HepG2 (cell line): ENCODE measurements at regions not wholly inside any gene's neighbourhood (a gene's known extent, or its start where the extent isn't known, plus 50 kb on each side); places are given as distances from the start of the nearest gene placed in this dataset.

ENCODE experiments used
- ATAC-seq: fragments of 200-7000 bp; cut with Tn5 transposase; 3 replicates; pipeline ENCODE4 v1.9.1; 2020; ENCODE audit warnings: mild to moderate bottlenecking, moderate library complexity
- BruUV-seq: library from RNA; stranded (reverse); fragments of 400-500 nt; replicated peaks from 2 replicates; lab custom pipeline; 2021; lab: Mats Ljungman, UMichigan
- CTCF ChIA-PET: fragments of 300-600 bp; formaldehyde crosslinking; extraction: SDS; loops from one replicate; lab custom pipeline; 2021; ENCODE audit warnings: low total read pairs, inconsistent platforms, low intra/inter-chr PET ratio; lab: Yijun Ruan, JAX
- POLR2A ChIA-PET: fragments of 350-600 bp; sonication (Branson Sonifier 250); formaldehyde crosslinking; loops from one replicate; lab custom pipeline; 2020; ENCODE audit warnings: antibody characterized with exemption, inconsistent platforms; lab: Yijun Ruan, JAX
- DNase-seq: peaks from one replicate; pipeline ENCODE4 v3.0.0-alpha.2; 2015; ENCODE audit warnings: low spot score
- FAIRE-seq: peaks from 3 replicates; lab custom pipeline; 2011; peaks lifted over from hg19 to GRCh38; lab: Jason Lieb, UNC
- H2AFZ ChIP-seq: one replicate; pipeline ENCODE4 v1.6.1; 2011; ENCODE audit warnings: low read length, inconsistent platforms
- H3K27ac ChIP-seq: fragments of 300-600 bp; 3 replicates; pipeline ENCODE4 v1.8.0; 2011; ENCODE audit warnings: mixed run types, mild to moderate bottlenecking, mixed read lengths, low read length, inconsistent platforms; ENCODE audit not compliant: insufficient read depth; ENCODE audit errors: extremely low read length
- H3K27me3 ChIP-seq, 2 experiments: fragments of 200-600 bp in 1 of 2; 2 replicates in 1 of 2; 3 replicates in 1 of 2; pipeline versions ENCODE4 v1.6.0 to v1.8.0; 2011; ENCODE audit warnings: low read length in 2 of 2, mild to moderate bottlenecking in 2 of 2, moderate library complexity in 2 of 2, inconsistent platforms in 1 of 2; ENCODE audit not compliant: insufficient read depth in 2 of 2, control insufficient read depth in 1 of 2
- H3K36me3 ChIP-seq, 2 experiments: fragments of 200-600 bp in 1 of 2; replicated peaks in 1 of 2; 2 replicates in 1 of 2; 3 replicates in 1 of 2; pipeline versions ENCODE4 v1.5.1 to v1.8.0; 2011; ENCODE audit warnings: low read length in 2 of 2, inconsistent platforms in 1 of 2; ENCODE audit not compliant: insufficient read depth in 2 of 2, control insufficient read depth in 1 of 2
- H3K4me1 ChIP-seq: 2 replicates; pipeline ENCODE4 v1.5.1; 2012; ENCODE audit warnings: low read length, inconsistent platforms; ENCODE audit not compliant: insufficient read depth
- H3K4me2 ChIP-seq: 2 replicates; pipeline ENCODE4 v1.6.0; 2011; ENCODE audit warnings: low read depth, low read length, inconsistent platforms
- H3K4me3 ChIP-seq, 3 experiments: fragments of 200-600 bp in 1 of 3; sonication (generic), shearing (Covaris generic) in 1 of 3; replicated peaks in 1 of 3; 2 replicates each; pipeline ENCODE4 v1.5.1; 2011 to 2016; ENCODE audit warnings: low read length in 3 of 3, inconsistent platforms in 2 of 3, low read depth in 2 of 3, mild to moderate bottlenecking in 2 of 3, control low read depth in 1 of 3, mixed read lengths in 1 of 3; ENCODE audit not compliant: insufficient read depth in 1 of 3
- H3K79me2 ChIP-seq: one replicate; pipeline ENCODE4 v1.6.1; 2011; ENCODE audit warnings: low read length, inconsistent platforms; ENCODE audit not compliant: insufficient read depth
- H3K9ac ChIP-seq: 2 replicates; pipeline ENCODE4 v1.6.0; 2011; ENCODE audit warnings: mild to moderate bottlenecking, low read depth, low read length, inconsistent platforms; ENCODE audit not compliant: insufficient read depth
- H3K9me3 ChIP-seq: 2 replicates; pipeline ENCODE4 v1.5.1; 2012; ENCODE audit warnings: mild to moderate bottlenecking, low read length
- H4K20me1 ChIP-seq: 2 replicates; pipeline ENCODE4 v1.6.0; 2011; ENCODE audit warnings: inconsistent platforms, mild to moderate bottlenecking, low read length, moderate library complexity; ENCODE audit not compliant: insufficient read depth
- ASH2L ChIP-seq: fragments of 300-600, 200-600 bp; sonication (generic); IDR thresholded peaks from 2 replicates; pipeline ENCODE4 v1.7.0; 2017; ENCODE audit warnings: low read depth, mild to moderate bottlenecking, moderate library complexity, mixed read lengths, low read length; ENCODE audit not compliant: insufficient read length
- HNF1B ChIP-seq: sonication (generic); formaldehyde crosslinking; IDR thresholded peaks from 2 replicates; pipeline ENCODE4 v1.5.1; 2020; ENCODE audit warnings: mild to moderate bottlenecking, moderate library complexity, missing genetic modification reagents
- ZFP82 ChIP-seq: sonication (generic); formaldehyde crosslinking; IDR thresholded peaks from 2 replicates; pipeline ENCODE4 v1.5.1; 2020; ENCODE audit warnings: mild to moderate bottlenecking, missing genetic modification reagents, borderline replicate concordance
- WGBS: methylation state at CpG from one replicate; pipeline ENCODE4 v1.1.6; 2017; ENCODE audit warnings: low lambda C conversion rate; 5-methylcytosine and 5-hydroxymethylcytosine counted together
- in situ Hi-C: cut with HindIII; loops from 2 replicates; pipeline ENCODE4 v1.10.0; 2017; ENCODE audit warnings: low pct_unique_long_range_greater_than_20kb; ENCODE audit not compliant: extremely low pct_ligation_motif_present
- intact Hi-C: fragments of 100-400 bp; cut with micrococcal nuclease; formaldehyde crosslinking; loops from one replicate; pipeline ENCODE4 v1.10.0; 2022; ENCODE audit not compliant: unreplicated experiment

- ChIA-PET POLR2A (no interaction called here), CTCF (no interaction called here)
- DNase-seq: no peak
- H3K79me2 ChIP-seq: no peaks in the 10 kb centered on the region
- H2AFZ ChIP-seq: no peak overlapping the region
- H4K20me1 ChIP-seq: no peaks in the 10 kb centered on the region
- BruUV-seq: no TSS peak
- no peaks in the 10 kb centered on the region for H3K36me3 ChIP-seq
- WGBS: 10% methylated on average over 6 of the region's 6 CpGs
- TF ChIP-seq ZFP82: no peak
- no peak for TF ChIP-seq HNF1B (CRISPR knock-in tag)
- H3K4me3 ChIP-seq: no peak overlapping the region
- in situ Hi-C loops (loop anchor here (10.0 kb wide), 1 partner anchor 636 kb away; the partner anchor contains the start of gene SRSF8), intact Hi-C loops (no loop called here)
- no peak overlapping the region for H3K27ac ChIP-seq
- H3K9me3 ChIP-seq: no peaks in the 10 kb centered on the region
- ATAC-seq: no peak
- no peaks in the 10 kb centered on the region for H3K4me1 ChIP-seq
- H3K9ac ChIP-seq: no peak overlapping the region
- no peak for FAIRE-seq
- H3K4me2 ChIP-seq: no peak overlapping the region
- H3K27me3 ChIP-seq: peaks cover 0 to 4% of the 10 kb centered on the region in 2 experiments; a peak in 1 of 5 replicates
Measured at GRCh38 chr11:95700471-95700817, 89.1 kb downstream of the FAM76B start.

- no TSS peak for BruUV-seq
Measured at GRCh38 chr11:95699631-95700470, 89.7 kb downstream of the FAM76B start.

More at GRCh38 chr11:95699631-95700470, 89.7 kb downstream of the FAM76B start:
- WGBS: 14% methylated on average over 2 of the region's 2 CpGs
- Histone ChIP-seq H3K4me1 (no peaks in the 10 kb centered on the region), H3K9ac (no peak overlapping the region), H3K36me3 (no peaks in the 10 kb centered on the region)
- TF ChIP-seq ASH2L: no peak
- TF ChIP-seq, all 625 proteins: peak for 0
- DNase-seq (no peak), ATAC-seq (no peak), FAIRE-seq (no peak)
- Histone ChIP-seq H3K4me2 (no peak overlapping the region), H3K27ac (no peak overlapping the region), H3K27me3 (no peaks in the 10 kb centered on the region; a peak in 1 of 5 replicates), H2AFZ (no peak overlapping the region), H3K9me3 (no peaks in the 10 kb centered on the region), H3K4me3 (no peak overlapping the region), H4K20me1 (no peaks in the 10 kb centered on the region), H3K79me2 (no peaks in the 10 kb centered on the region)
- CTCF ChIA-PET: no interaction called here
- intact Hi-C loops: no loop called here
- in situ Hi-C loops: loop anchor here (10.0 kb wide), 1 partner anchor 635 kb away; the partner anchor contains the start of gene SRSF8
- POLR2A ChIA-PET: no interaction called here
